ENCODE measurements at regions not wholly inside any gene's neighbourhood (a gene's known extent, or its start where the extent isn't known, plus 50 kb on each side); places are given as distances from the start of the nearest gene placed in this dataset.
"Not testable (repeated sequence)": the region's sequence is repeated elsewhere in the genome, so short reads cannot be mapped to it uniquely, and the experiment has no call there.

GRCh38 chr6:112464901-112465665 lies 118.0 kb downstream of the RFPL4B start:
- DNase-seq: no peak

GRCh38 chr6:112466373-112467151 lies 119.4 kb downstream of the RFPL4B start:
- no peak for DNase-seq

GRCh38 chr6:112468359-112468758 lies 121.2 kb downstream of the RFPL4B start:
- DNase-seq: no peak

GRCh38 chr6:112469306-112469705 lies 122.2 kb downstream of the RFPL4B start:
- DNase-seq: no peak

- no peak for DNase-seq
These were observed 123.2 kb downstream of the RFPL4B start for GRCh38 chr6:112470376-112470775.

- DNase-seq: no peak
These were observed 123.8 kb downstream of the RFPL4B start for GRCh38 chr6:112470950-112471349.

- no peak for DNase-seq
These were observed 128.0 kb downstream of the RFPL4B start for GRCh38 chr6:112475083-112475482.

- DNase-seq: no peak
These were observed 130.0 kb downstream of the RFPL4B start for GRCh38 chr6:112477125-112477524.

- no peak for DNase-seq
These were observed 130.9 kb downstream of the RFPL4B start for GRCh38 chr6:112478036-112478435.

GRCh38 chr6:112479975-112480374 lies 132.8 kb downstream of the RFPL4B start:
- not testable (repeated sequence) for DNase-seq

GRCh38 chr6:112480553-112480952 lies 133.4 kb downstream of the RFPL4B start:
- DNase-seq: no peak

- no peak for DNase-seq
These were observed 134.1 kb downstream of the RFPL4B start for GRCh38 chr6:112481211-112481610.

- DNase-seq: no peak
These were observed 135.2 kb downstream of the RFPL4B start for GRCh38 chr6:112482373-112482772.

GRCh38 chr6:112485120-112485826 lies 138.1 kb downstream of the RFPL4B start:
- no peak for DNase-seq

- no peak for DNase-seq
These were observed 138.7 kb downstream of the RFPL4B start for GRCh38 chr6:112485827-112486212.

GRCh38 chr6:112486454-112486853 lies 139.3 kb downstream of the RFPL4B start:
- no peak for DNase-seq

GRCh38 chr6:112488238-112488637 lies 141.1 kb downstream of the RFPL4B start:
- DNase-seq: no peak

- DNase-seq: no peak
These were observed 154.6 kb downstream of the RFPL4B start for GRCh38 chr6:112501705-112502104.

GRCh38 chr6:112502351-112503090 lies 155.4 kb downstream of the RFPL4B start:
- no peak for DNase-seq

- no peak for DNase-seq
These were observed 156.0 kb downstream of the RFPL4B start for GRCh38 chr6:112503091-112503596.

GRCh38 chr6:112504621-112505020 lies 157.5 kb downstream of the RFPL4B start:
- no peak for DNase-seq

GRCh38 chr6:112511441-112511840 lies 164.3 kb downstream of the RFPL4B start:
- no peak for DNase-seq

- no peak for DNase-seq
These were observed 166.0 kb downstream of the RFPL4B start for GRCh38 chr6:112513175-112513574.

Data from NCI-H187 treated with DMSO at 0.1 percent for 48 hours (cell line).